Loucy (cell line): ENCODE measurements at regions not wholly inside any gene's neighbourhood (a gene's known extent, or its start where the extent isn't known, plus 50 kb on each side); places are given as distances from the start of the nearest gene placed in this dataset.

ENCODE experiments used
- H2AFZ ChIP-seq: fragments of 200-600 bp; sonication (generic); 2 replicates; pipeline ENCODE4 v1.6.0; 2016; ENCODE audit warnings: antibody characterized with exemption, mild to moderate bottlenecking, low read length, moderate library complexity
- H3F3A ChIP-seq: fragments of 200-600 bp; 2 replicates; pipeline ENCODE4 v1.6.0; 2016; ENCODE audit warnings: antibody characterized with exemption, low read depth, mild to moderate bottlenecking
- H3K27me3 ChIP-seq: fragments of 200-600 bp; sonication (generic); 2 replicates; pipeline ENCODE4 v1.6.1; 2014; ENCODE audit warnings: low read length, mild to moderate bottlenecking; ENCODE audit not compliant: insufficient read depth, poor library complexity, severe bottlenecking
- H3K36me3 ChIP-seq: fragments of 200-600 bp; sonication (generic); 2 replicates; pipeline ENCODE4 v1.6.1; 2016; ENCODE audit warnings: low read length; ENCODE audit not compliant: insufficient read depth
- H3K4me1 ChIP-seq: fragments of 200-600 bp; sonication (generic); 2 replicates; pipeline ENCODE4 v1.5.1; 2014; ENCODE audit warnings: low read length, mild to moderate bottlenecking; ENCODE audit not compliant: insufficient read depth, poor library complexity, severe bottlenecking
- H3K4me2 ChIP-seq: fragments of 200-600 bp; sonication (generic); 2 replicates; pipeline ENCODE4 v1.6.0; 2014; ENCODE audit warnings: antibody characterized with exemption, low read length, low read depth, mild to moderate bottlenecking; ENCODE audit not compliant: poor library complexity, severe bottlenecking
- H3K4me3 ChIP-seq: fragments of 200-600 bp; sonication (generic); 2 replicates; pipeline ENCODE4 v1.5.1; 2014; ENCODE audit warnings: low read length, mild to moderate bottlenecking, mixed read lengths; ENCODE audit not compliant: poor library complexity, severe bottlenecking
- H3K79me2 ChIP-seq: fragments of 200-600 bp; sonication (generic); 2 replicates; pipeline ENCODE4 v1.6.1; 2014; ENCODE audit warnings: low read length; ENCODE audit not compliant: insufficient read depth
- H3K9ac ChIP-seq: fragments of 200-600 bp; sonication (generic); 2 replicates; pipeline ENCODE4 v1.6.0; 2014; ENCODE audit warnings: mild to moderate bottlenecking, low read depth, low read length, moderate library complexity; ENCODE audit not compliant: poor library complexity, severe bottlenecking
- H3K9me2 ChIP-seq: fragments of 200-600 bp; sonication (generic); replicated peaks from 2 replicates; pipeline ENCODE4 v1.6.1; 2016; ENCODE audit warnings: low read depth, low read length, mixed read lengths
- H3K9me3 ChIP-seq: fragments of 200-600 bp; sonication (generic); 2 replicates; pipeline ENCODE4 v1.6.1; 2014; ENCODE audit warnings: mild to moderate bottlenecking, antibody characterized with exemption, low read length, low read depth; ENCODE audit not compliant: insufficient read depth
- H4K20me1 ChIP-seq: fragments of 200-600 bp; sonication (generic); 2 replicates; pipeline ENCODE4 v1.6.0; 2014; ENCODE audit warnings: antibody characterized with exemption, low read length, mild to moderate bottlenecking; ENCODE audit not compliant: insufficient read depth, poor library complexity, severe bottlenecking
- CTCF ChIP-seq: fragments of 200-600 bp; sonication (generic); conservative IDR thresholded peaks from 2 replicates; pipeline ENCODE4 v1.5.1; 2014; ENCODE audit warnings: mild to moderate bottlenecking, antibody characterized with exemption, low read length
- EZH2phosphoT487 ChIP-seq: fragments of 200-600 bp; IDR thresholded peaks from 2 replicates; pipeline ENCODE4 v1.6.1; 2018; ENCODE audit warnings: antibody characterized with exemption, mild to moderate bottlenecking, moderate library complexity, borderline replicate concordance

GRCh38 chr3:64398006-64398405 lies 172.7 kb upstream of the PRICKLE2 start:
- TF ChIP-seq CTCF (no peak), EZH2phosphoT487 (no peak)
- Histone ChIP-seq H3K36me3 (no peaks in the 10 kb centered on the region), H3K4me2 (no peak overlapping the region), H3K4me1 (peaks cover 3% of the 10 kb centered on the region), H2AFZ (no peak overlapping the region), H3K79me2 (no peaks in the 10 kb centered on the region), H3K9ac (no peak overlapping the region), H4K20me1 (no peaks in the 10 kb centered on the region), H3K9me2 (no peaks in the 10 kb centered on the region), H3F3A (no peaks in the 10 kb centered on the region), H3K9me3 (no peaks in the 10 kb centered on the region), H3K4me3 (no peak overlapping the region), H3K27me3 (no peaks in the 10 kb centered on the region)

- no peaks in the 10 kb centered on the region for H3F3A ChIP-seq
- no peak for TF ChIP-seq CTCF
- no peak for TF ChIP-seq EZH2phosphoT487
- H3K36me3 ChIP-seq = no peaks in the 10 kb centered on the region
- H3K9me2 ChIP-seq = no peaks in the 10 kb centered on the region
- peaks cover 3% of the 10 kb centered on the region for H3K4me1 ChIP-seq
- H3K79me2 ChIP-seq = no peaks in the 10 kb centered on the region
- H3K9ac ChIP-seq = no peak overlapping the region
- H4K20me1 ChIP-seq = no peaks in the 10 kb centered on the region
- H3K4me3 ChIP-seq = no peak overlapping the region
- H2AFZ ChIP-seq = no peak overlapping the region
- no peaks in the 10 kb centered on the region for H3K27me3 ChIP-seq
- H3K9me3 ChIP-seq = no peaks in the 10 kb centered on the region
- no peak overlapping the region for H3K4me2 ChIP-seq
Observed at GRCh38 chr3:64397573-64397972, 172.3 kb upstream of the PRICKLE2 start.

GRCh38 chr3:64395490-64395889 lies 170.2 kb upstream of the PRICKLE2 start:
- Histone ChIP-seq H3K9me2 (no peaks in the 10 kb centered on the region), H3K79me2 (no peaks in the 10 kb centered on the region), H3K9me3 (no peaks in the 10 kb centered on the region), H2AFZ (no peak overlapping the region), H3K4me1 (peaks cover 3% of the 10 kb centered on the region), H3K36me3 (no peaks in the 10 kb centered on the region), H3K4me3 (no peak overlapping the region), H3K9ac (no peak overlapping the region), H3K4me2 (no peak overlapping the region), H4K20me1 (no peaks in the 10 kb centered on the region), H3F3A (no peaks in the 10 kb centered on the region), H3K27me3 (no peaks in the 10 kb centered on the region)
- TF ChIP-seq CTCF (no peak), EZH2phosphoT487 (no peak)
